ENCODE measurements at regions not wholly inside any gene's neighbourhood (a gene's known extent, or its start where the extent isn't known, plus 50 kb on each side); places are given as distances from the start of the nearest gene placed in this dataset.

DNA sequence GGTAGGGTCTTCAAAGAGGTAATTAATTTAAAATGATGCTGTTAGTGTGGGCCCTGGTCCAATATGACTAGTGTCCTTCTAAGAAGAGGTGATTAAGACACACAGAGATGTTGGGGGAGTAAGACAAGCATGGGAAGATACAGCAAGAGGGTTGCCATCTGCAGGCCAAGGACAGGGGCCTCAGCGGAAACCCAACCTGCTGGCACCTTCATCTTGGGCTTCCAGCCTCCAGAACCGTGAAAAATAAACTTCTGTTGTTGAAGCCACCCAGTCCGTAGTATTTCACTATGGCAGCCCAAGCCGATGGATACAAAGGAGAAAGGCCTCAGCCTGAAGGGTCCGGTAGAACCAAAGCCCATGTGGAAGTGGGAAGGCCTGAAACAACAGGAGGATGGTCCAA lies 161.7 kb upstream of the UBE2E1 start:
- Histone ChIP-seq H3K4me3 (ENCODE audit: low read length) (no peak overlapping the region), H3K9me3 (ENCODE audit: low read length) (no peaks in the 10 kb centered on the region), H3K27ac (ENCODE audit: low read depth, low read length) (no peak overlapping the region), H3K4me1 (ENCODE audit: insufficient read depth, low read length) (no peaks in the 10 kb centered on the region), H3K27me3 (ENCODE audit: insufficient read depth, low read length, poor library complexity, severe bottlenecking) (no peaks in the 10 kb centered on the region), H3K36me3 (ENCODE audit: insufficient read depth, low read length) (no peaks in the 10 kb centered on the region)
- Mint-ChIP-seq H3K4me3 (no peak overlapping the region), H3K27ac (no peak overlapping the region), H3K9me3 (no peaks in the 10 kb centered on the region), H3K36me3 (no peaks in the 10 kb centered on the region), H3K4me1 (no peaks in the 10 kb centered on the region), H3K27me3 (peaks cover 3 to 4% of the 10 kb centered on the region in 2 donors)
- DNase-seq: no peak
- ChIA-PET POLR2A (no interaction called here), CTCF (no interaction called here)

DNA sequence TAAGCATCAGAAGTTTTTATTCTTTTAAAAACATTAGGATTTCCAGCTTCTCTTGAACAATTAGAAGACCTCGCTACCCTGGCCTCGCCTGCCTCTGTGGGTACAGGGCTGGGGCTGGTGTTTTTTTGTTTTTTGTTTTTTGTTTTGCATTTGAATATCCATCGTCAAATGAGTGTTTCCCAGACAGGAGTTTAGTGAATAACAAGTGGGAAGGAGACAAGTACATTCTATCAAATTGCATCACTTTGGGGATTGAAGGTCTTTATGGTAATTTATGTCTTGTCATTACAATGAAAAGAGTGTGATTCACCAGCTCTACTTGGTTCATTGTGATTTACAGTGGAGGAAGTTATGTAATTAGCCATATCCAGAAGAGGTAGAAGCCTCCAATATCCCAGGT lies 161.1 kb upstream of the UBE2E1 start:
- peaks cover 5 to 9% of the 10 kb centered on the region in 2 donors for H3K27me3 Mint-ChIP-seq
- Histone ChIP-seq H3K27ac (ENCODE audit: low read depth, low read length) (no peak overlapping the region), H3K27me3 (ENCODE audit: insufficient read depth, low read length, poor library complexity, severe bottlenecking) (no peaks in the 10 kb centered on the region), H3K4me3 (ENCODE audit: low read length) (no peak overlapping the region), H3K9me3 (ENCODE audit: low read length) (no peaks in the 10 kb centered on the region), H3K4me1 (ENCODE audit: insufficient read depth, low read length) (no peaks in the 10 kb centered on the region), H3K36me3 (ENCODE audit: insufficient read depth, low read length) (no peaks in the 10 kb centered on the region)
- no peaks in the 10 kb centered on the region for H3K9me3 Mint-ChIP-seq
- CTCF ChIA-PET: no interaction called here
- POLR2A ChIA-PET: no interaction called here
- H3K27ac Mint-ChIP-seq: no peak overlapping the region
- H3K4me1 Mint-ChIP-seq: no peaks in the 10 kb centered on the region
- no peak for DNase-seq
- H3K4me3 Mint-ChIP-seq: no peak overlapping the region
- no peaks in the 10 kb centered on the region for H3K36me3 Mint-ChIP-seq

DNA sequence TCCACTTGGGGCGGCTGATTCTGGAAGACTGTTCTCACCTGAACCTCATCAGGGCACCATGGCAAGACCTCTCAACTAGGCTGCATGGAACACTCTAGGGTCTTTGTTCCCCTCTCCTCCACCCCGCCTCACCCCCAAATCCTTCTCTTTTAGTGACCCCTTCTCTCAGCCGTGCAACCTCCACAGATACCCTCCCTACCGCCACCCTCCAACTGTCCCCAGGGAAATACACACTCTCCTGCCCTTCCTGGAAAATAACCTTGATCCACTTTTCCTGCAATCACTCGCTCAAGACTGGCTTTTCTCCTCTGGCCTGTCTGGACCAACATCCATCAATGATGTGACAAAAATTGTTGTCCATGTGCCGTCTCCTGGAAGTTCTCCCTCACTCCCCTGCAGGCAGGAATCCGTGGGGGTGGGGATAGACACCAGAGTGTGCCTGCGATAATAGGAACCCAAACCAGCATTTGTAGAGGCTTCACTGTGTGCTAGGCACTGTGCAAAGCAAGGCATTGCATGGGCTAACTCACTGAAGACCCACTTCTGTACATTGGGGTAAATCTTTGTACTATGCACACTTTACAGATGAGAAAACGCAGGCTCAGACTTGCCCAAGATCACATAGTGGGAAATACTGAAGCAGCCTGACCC lies 160.1 kb upstream of the UBE2E1 start:
- ChIA-PET CTCF (no interaction called here), POLR2A (no interaction called here)
- Mint-ChIP-seq H3K4me1 (no peaks in the 10 kb centered on the region), H3K9me3 (no peaks in the 10 kb centered on the region), H3K27ac (no peak overlapping the region), H3K27me3 (peaks cover 12 to 16% of the 10 kb centered on the region in 2 donors), H3K36me3 (no peaks in the 10 kb centered on the region), H3K4me3 (no peak overlapping the region)
- H3K9me3 ChIP-seq (ENCODE audit: low read length): no peaks in the 10 kb centered on the region
- no peak overlapping the region for H3K4me3 ChIP-seq (ENCODE audit: low read length)
- no peaks in the 10 kb centered on the region for H3K27me3 ChIP-seq (ENCODE audit: insufficient read depth, low read length, poor library complexity, severe bottlenecking)
- no peak for DNase-seq
- H3K27ac ChIP-seq (ENCODE audit: low read depth, low read length): no peak overlapping the region
- H3K4me1 ChIP-seq (ENCODE audit: insufficient read depth, low read length): no peaks in the 10 kb centered on the region
- no peaks in the 10 kb centered on the region for H3K36me3 ChIP-seq (ENCODE audit: insufficient read depth, low read length)

DNA sequence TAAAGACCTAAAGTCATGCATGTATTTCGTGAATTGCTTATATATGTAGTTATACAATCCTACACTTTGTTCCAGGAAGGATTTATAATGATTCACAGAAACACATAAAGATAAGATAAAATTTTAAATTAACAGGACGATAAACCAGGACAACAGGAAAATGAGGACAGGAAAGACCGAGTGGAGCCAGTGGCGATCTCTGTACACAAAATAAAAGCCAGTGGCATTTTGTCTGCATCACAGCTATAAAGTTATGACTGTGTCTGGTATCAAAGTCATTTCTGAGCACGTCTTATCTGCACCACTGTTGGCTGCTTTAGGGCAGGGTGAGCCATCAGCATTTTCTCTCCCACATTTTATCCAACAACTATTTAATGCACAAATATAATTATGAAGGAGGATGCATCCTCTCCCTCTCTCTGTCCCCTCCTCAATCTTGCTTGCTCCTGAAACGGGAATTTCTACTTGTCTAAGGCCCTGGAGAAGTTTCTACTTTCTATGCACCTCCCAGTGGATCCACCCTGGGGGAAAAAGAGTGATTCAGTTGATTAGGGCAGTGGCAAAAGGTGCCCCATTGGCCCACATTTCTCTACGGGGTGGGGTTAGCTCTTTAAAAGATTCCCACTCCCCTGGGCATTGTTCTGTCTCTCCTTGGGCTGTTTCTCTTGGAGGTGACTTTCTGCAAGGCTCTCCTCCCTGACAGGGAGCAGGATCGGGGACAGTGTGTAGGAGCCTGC lies 159.4 kb upstream of the UBE2E1 start:
- no peak overlapping the region for H3K4me3 Mint-ChIP-seq
- no peaks in the 10 kb centered on the region for H3K4me1 Mint-ChIP-seq
- no peaks in the 10 kb centered on the region for H3K27me3 ChIP-seq (ENCODE audit: insufficient read depth, low read length, poor library complexity, severe bottlenecking)
- H3K27me3 Mint-ChIP-seq: peaks cover 12 to 18% of the 10 kb centered on the region in 2 donors
- no peak overlapping the region for H3K4me3 ChIP-seq (ENCODE audit: low read length)
- H3K36me3 Mint-ChIP-seq: no peaks in the 10 kb centered on the region
- DNase-seq: no peak
- no peaks in the 10 kb centered on the region for H3K36me3 ChIP-seq (ENCODE audit: insufficient read depth, low read length)
- H3K27ac ChIP-seq (ENCODE audit: low read depth, low read length): no peak overlapping the region
- H3K9me3 Mint-ChIP-seq: no peaks in the 10 kb centered on the region
- H3K9me3 ChIP-seq (ENCODE audit: low read length): no peaks in the 10 kb centered on the region
- H3K27ac Mint-ChIP-seq: no peak overlapping the region
- ChIA-PET CTCF (no interaction called here), POLR2A (no interaction called here)
- no peaks in the 10 kb centered on the region for H3K4me1 ChIP-seq (ENCODE audit: insufficient read depth, low read length)

GRCh38 chr3:23647706-23648258 lies 158.0 kb upstream of the UBE2E1 start:
- ChIA-PET CTCF (no interaction called here), POLR2A (no interaction called here)
- no peak overlapping the region for H3K4me3 Mint-ChIP-seq
- Histone ChIP-seq H3K27me3 (ENCODE audit: insufficient read depth, low read length, poor library complexity, severe bottlenecking) (no peaks in the 10 kb centered on the region), H3K4me1 (ENCODE audit: insufficient read depth, low read length) (no peaks in the 10 kb centered on the region), H3K4me3 (ENCODE audit: low read length) (no peak overlapping the region), H3K36me3 (ENCODE audit: insufficient read depth, low read length) (no peaks in the 10 kb centered on the region), H3K27ac (ENCODE audit: low read depth, low read length) (no peak overlapping the region), H3K9me3 (ENCODE audit: low read length) (no peaks in the 10 kb centered on the region)
- no peaks in the 10 kb centered on the region for H3K4me1 Mint-ChIP-seq
- H3K27ac Mint-ChIP-seq: no peak overlapping the region
- no peak for DNase-seq
- peaks cover 12 to 18% of the 10 kb centered on the region in 2 donors for H3K27me3 Mint-ChIP-seq
- H3K9me3 Mint-ChIP-seq: no peaks in the 10 kb centered on the region
- no peaks in the 10 kb centered on the region for H3K36me3 Mint-ChIP-seq

DNA sequence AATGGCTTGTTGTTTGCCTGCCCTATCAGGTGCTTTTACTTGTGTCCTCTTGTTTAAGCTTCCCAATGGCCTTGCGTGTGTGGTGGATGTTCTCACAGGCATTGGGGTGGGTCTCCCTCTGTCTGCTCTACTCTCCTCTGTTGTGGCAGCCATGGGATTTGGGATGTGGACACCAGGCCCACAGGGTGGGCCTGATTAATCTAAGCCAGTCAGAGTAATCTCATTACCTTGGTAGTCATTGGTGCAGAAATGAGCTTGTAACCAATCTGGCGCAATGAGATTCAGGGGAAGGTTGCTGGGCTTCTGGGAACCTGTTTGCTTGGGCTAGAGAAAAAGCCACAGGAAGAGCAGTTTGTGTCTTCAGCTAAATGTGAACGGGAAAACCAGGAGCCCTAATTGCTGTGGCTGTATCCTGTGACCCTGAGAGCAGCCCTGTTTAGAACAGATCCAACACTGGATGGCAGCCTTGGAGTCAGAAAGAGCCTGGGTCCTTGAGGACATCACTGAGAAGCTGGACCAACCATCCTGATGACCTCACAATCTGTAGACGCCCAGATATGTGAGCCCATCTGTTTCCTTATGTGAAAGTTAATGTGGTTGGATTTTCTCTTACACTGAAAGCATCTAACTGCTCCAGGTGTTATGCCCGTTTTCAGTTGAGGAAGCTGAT lies 157.3 kb upstream of the UBE2E1 start:
- Histone ChIP-seq H3K4me3 (ENCODE audit: low read length) (no peak overlapping the region), H3K27ac (ENCODE audit: low read depth, low read length) (no peak overlapping the region), H3K27me3 (ENCODE audit: insufficient read depth, low read length, poor library complexity, severe bottlenecking) (no peaks in the 10 kb centered on the region), H3K36me3 (ENCODE audit: insufficient read depth, low read length) (no peaks in the 10 kb centered on the region), H3K4me1 (ENCODE audit: insufficient read depth, low read length) (no peaks in the 10 kb centered on the region), H3K9me3 (ENCODE audit: low read length) (no peaks in the 10 kb centered on the region)
- CTCF ChIA-PET: interaction anchor here (1.4 kb wide), 1 partner anchor 10 kb away, joined by 3 read pairs; no protein-coding TSS in a partner anchor
- Mint-ChIP-seq H3K4me1 (peaks cover 0 to 2% (median 0%) of the 10 kb centered on the region in 3 donors), H3K27ac (no peak overlapping the region), H3K4me3 (no peak overlapping the region), H3K27me3 (peaks cover 12 to 18% of the 10 kb centered on the region in 2 donors), H3K36me3 (no peaks in the 10 kb centered on the region), H3K9me3 (no peaks in the 10 kb centered on the region)
- POLR2A ChIA-PET: no interaction called here
- DNase-seq: no peak

DNA sequence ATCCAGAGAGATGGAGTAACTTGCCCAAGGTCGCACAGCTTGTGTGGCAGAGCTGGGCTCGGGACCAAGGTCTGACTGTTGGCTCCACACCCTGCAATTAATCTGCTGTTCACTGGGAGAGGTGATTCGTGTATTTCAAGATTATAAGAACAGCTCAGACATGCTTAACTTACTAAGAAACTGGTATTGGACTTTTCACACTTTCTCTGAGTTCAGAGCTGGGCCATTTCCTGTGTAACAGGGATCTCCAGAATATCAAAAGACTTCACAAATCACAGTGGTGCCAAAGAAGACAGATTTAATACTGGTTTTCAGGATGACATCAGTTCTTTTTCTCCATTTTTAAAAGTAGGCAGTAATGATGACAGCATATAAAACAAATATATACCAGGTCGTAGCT lies 156.8 kb upstream of the UBE2E1 start:
- Histone ChIP-seq H3K27me3 (ENCODE audit: insufficient read depth, low read length, poor library complexity, severe bottlenecking) (no peaks in the 10 kb centered on the region), H3K27ac (ENCODE audit: low read depth, low read length) (no peak overlapping the region), H3K36me3 (ENCODE audit: insufficient read depth, low read length) (no peaks in the 10 kb centered on the region), H3K4me1 (ENCODE audit: insufficient read depth, low read length) (no peaks in the 10 kb centered on the region), H3K4me3 (ENCODE audit: low read length) (no peak overlapping the region), H3K9me3 (ENCODE audit: low read length) (no peaks in the 10 kb centered on the region)
- ChIA-PET CTCF (interaction anchor here (1.4 kb wide), 1 partner anchor 9 kb away, joined by 3 read pairs; no protein-coding TSS in a partner anchor), POLR2A (no interaction called here)
- Mint-ChIP-seq H3K4me1 (peaks cover 0 to 7% (median 2%) of the 10 kb centered on the region in 3 donors), H3K27me3 (peaks cover 12 to 18% of the 10 kb centered on the region in 2 donors), H3K4me3 (no peak overlapping the region), H3K36me3 (no peaks in the 10 kb centered on the region), H3K27ac (no peak overlapping the region), H3K9me3 (no peaks in the 10 kb centered on the region)
- DNase-seq: no peak

GRCh38 chr3:23649448-23649847 lies 156.3 kb upstream of the UBE2E1 start:
- no peak overlapping the region for H3K4me3 Mint-ChIP-seq
- H3K4me1 Mint-ChIP-seq: peaks cover 0 to 7% (median 2%) of the 10 kb centered on the region in 3 donors
- DNase-seq: no peak
- H3K9me3 Mint-ChIP-seq: no peaks in the 10 kb centered on the region
- no peak overlapping the region for H3K4me3 ChIP-seq (ENCODE audit: low read length)
- no peaks in the 10 kb centered on the region for H3K36me3 ChIP-seq (ENCODE audit: insufficient read depth, low read length)
- no peaks in the 10 kb centered on the region for H3K9me3 ChIP-seq (ENCODE audit: low read length)
- H3K36me3 Mint-ChIP-seq: no peaks in the 10 kb centered on the region
- ChIA-PET POLR2A (no interaction called here), CTCF (interaction anchor here (1.4 kb wide), 1 partner anchor 9 kb away, joined by 3 read pairs; no protein-coding TSS in a partner anchor)
- H3K27ac Mint-ChIP-seq: no peak overlapping the region
- no peaks in the 10 kb centered on the region for H3K4me1 ChIP-seq (ENCODE audit: insufficient read depth, low read length)
- H3K27ac ChIP-seq (ENCODE audit: low read depth, low read length): no peak overlapping the region
- no peaks in the 10 kb centered on the region for H3K27me3 ChIP-seq (ENCODE audit: insufficient read depth, low read length, poor library complexity, severe bottlenecking)
- H3K27me3 Mint-ChIP-seq: peaks cover 12 to 18% of the 10 kb centered on the region in 2 donors

Data from CD8-positive, alpha-beta memory T cell (primary cell).